SK-N-MC (cell line): ENCODE measurements at regions not wholly inside any gene's neighbourhood (a gene's known extent, or its start where the extent isn't known, plus 50 kb on each side); places are given as distances from the start of the nearest gene placed in this dataset.

Experiments used
- DNase-seq: peaks from one replicate; pipeline ENCODE4 v3.0.0-alpha.2; 2011; ENCODE audit warnings: low read depth, low spot score
- H3K27ac ChIP-seq: fragments of 200-600 bp; sonication (generic); 2 replicates; pipeline ENCODE4 v1.5.1; 2016; ENCODE audit warnings: mixed run types
- H3K36me3 ChIP-seq: fragments of 200-600 bp; sonication (generic); 2 replicates; pipeline ENCODE4 v1.6.1; 2017; ENCODE audit warnings: antibody characterized with exemption, low read length, mixed read lengths; ENCODE audit not compliant: insufficient read depth
- H3K4me3 ChIP-seq: fragments of 200-600 bp; sonication (generic); 2 replicates; pipeline ENCODE4 v1.5.1; 2016
- H3K9ac ChIP-seq: fragments of 200-600 bp; sonication (generic); 2 replicates; pipeline ENCODE4 v1.8.0; 2017; ENCODE audit warnings: mixed run types, mixed read lengths; ENCODE audit not compliant: insufficient read length
- H3K9me3 ChIP-seq: fragments of 200-600 bp; sonication (generic); 2 replicates; pipeline ENCODE4 v1.6.1; 2017; ENCODE audit warnings: low read depth, mild to moderate bottlenecking, antibody characterized with exemption, low read length, moderate library complexity, mixed read lengths
- EZH2 ChIP-seq: fragments of 200-600 bp; sonication (generic); IDR thresholded peaks from one replicate; pipeline ENCODE4 v1.6.1; 2017; ENCODE audit warnings: antibody characterized with exemption
- FOXP2 ChIP-seq: optimal IDR thresholded peaks from 2 replicates; pipeline ENCODE3; 2011; ENCODE audit warnings: mild to moderate bottlenecking, moderate library complexity; ENCODE audit not compliant: insufficient read depth; ENCODE audit errors: extremely low read length, control extremely low read depth
- POLR2AphosphoS5 ChIP-seq: IDR thresholded peaks from 2 replicates; pipeline ENCODE4 v1.6.1; 2012; ENCODE audit warnings: mild to moderate bottlenecking, low read depth, low read length, borderline replicate concordance

DNA sequence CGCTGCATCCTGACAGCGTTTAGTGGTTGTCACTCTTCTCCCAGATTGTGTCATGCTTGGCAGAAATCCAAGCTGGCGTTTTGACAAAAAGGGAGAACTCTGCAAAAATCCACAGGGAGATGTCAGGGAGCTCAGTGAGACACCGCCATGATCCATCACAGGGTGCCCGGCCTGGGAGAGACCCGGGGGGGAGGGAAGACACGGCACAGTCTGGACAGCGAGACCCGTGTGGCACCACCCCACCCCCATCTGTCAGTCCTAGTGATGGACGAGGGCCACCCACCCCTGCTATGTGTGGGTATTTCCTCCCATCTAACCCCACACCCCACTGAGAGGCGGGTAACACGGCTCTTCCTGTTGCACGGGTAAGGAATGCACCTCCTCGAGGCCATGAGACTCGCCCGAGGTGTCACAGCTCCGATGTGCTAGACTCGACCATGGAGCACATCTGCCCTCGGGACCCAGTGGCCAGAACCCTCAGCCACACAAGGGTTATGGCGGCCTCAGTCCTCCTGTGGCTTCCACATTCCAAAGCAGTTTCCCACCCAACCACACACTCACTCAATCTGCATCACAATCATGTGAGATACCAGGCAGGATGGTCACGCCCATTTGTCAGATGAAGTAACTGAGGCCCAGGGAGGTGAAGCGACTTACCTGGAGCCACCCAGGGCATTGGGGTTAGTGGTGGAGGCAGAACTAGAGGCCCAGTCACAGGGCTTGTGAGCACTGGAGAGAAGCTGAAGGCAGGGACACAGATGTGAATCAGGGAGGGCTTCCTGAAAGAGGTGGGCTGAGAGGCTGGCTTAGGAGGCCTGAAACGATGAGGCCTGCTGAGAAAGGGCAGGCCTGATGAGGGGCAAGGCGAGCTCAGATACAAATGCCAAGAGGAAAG lies 688.5 kb downstream of the MATN1 start:
- no peak overlapping the region for H3K9ac ChIP-seq
- no peaks in the 10 kb centered on the region for H3K36me3 ChIP-seq
- TF ChIP-seq FOXP2 (no peak), POLR2AphosphoS5 (no peak), EZH2 (no peak)
- H3K9me3 ChIP-seq: no peaks in the 10 kb centered on the region
- H3K27ac ChIP-seq: no peak overlapping the region
- no peak overlapping the region for H3K4me3 ChIP-seq
- no peak for DNase-seq

DNA sequence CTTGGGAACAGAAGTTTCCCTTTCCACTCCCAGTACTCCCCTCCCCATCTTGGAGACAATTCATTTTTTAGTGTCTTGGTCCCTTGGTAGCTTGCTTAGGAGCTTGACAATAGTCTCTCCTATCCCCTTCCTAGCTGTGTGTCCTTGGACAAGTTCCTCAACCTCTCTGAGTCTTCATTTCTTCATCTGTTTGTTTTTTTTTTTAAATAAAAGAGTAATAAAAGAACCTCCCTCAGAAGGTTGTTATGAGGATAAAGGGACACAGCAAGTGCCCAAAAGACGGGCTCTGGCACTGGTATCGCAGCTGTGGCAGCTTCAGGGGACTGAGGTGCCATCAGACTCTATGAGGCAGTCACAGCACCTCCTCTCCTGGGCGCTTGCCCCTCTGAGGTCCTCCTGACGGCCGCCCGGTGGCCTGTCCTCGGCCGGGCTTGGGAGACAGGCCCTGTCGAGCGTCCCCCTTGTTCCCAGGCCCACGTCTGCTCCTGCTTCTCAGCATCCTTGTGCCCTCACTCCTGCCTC lies 689.2 kb downstream of the MATN1 start:
- H3K9me3 ChIP-seq: no peaks in the 10 kb centered on the region
- no peak for DNase-seq
- no peak overlapping the region for H3K9ac ChIP-seq
- no peak overlapping the region for H3K4me3 ChIP-seq
- no peak for TF ChIP-seq POLR2AphosphoS5
- no peak for TF ChIP-seq EZH2
- no peak for TF ChIP-seq FOXP2
- H3K36me3 ChIP-seq: no peaks in the 10 kb centered on the region
- H3K27ac ChIP-seq: no peak overlapping the region

- TF ChIP-seq EZH2 (no peak), FOXP2 (no peak), POLR2AphosphoS5 (no peak)
Observed at GRCh38 chr1:30033256-30034104, 689.9 kb downstream of the MATN1 start.

GRCh38 chr1:30032302-30032701 lies 691.1 kb downstream of the MATN1 start:
- no peaks in the 10 kb centered on the region for H3K9me3 ChIP-seq
- no peak overlapping the region for H3K9ac ChIP-seq
- H3K36me3 ChIP-seq: no peaks in the 10 kb centered on the region
- no peak overlapping the region for H3K27ac ChIP-seq
- no peak overlapping the region for H3K4me3 ChIP-seq
- TF ChIP-seq FOXP2 (no peak), POLR2AphosphoS5 (no peak), EZH2 (no peak)
- no peak for DNase-seq

More at GRCh38 chr1:30033256-30034104, 689.9 kb downstream of the MATN1 start:
- no peak overlapping the region for H3K27ac ChIP-seq
- no peaks in the 10 kb centered on the region for H3K9me3 ChIP-seq
- no peak overlapping the region for H3K9ac ChIP-seq
- H3K36me3 ChIP-seq: no peaks in the 10 kb centered on the region
- DNase-seq: no peak
- H3K4me3 ChIP-seq: no peak overlapping the region

DNA sequence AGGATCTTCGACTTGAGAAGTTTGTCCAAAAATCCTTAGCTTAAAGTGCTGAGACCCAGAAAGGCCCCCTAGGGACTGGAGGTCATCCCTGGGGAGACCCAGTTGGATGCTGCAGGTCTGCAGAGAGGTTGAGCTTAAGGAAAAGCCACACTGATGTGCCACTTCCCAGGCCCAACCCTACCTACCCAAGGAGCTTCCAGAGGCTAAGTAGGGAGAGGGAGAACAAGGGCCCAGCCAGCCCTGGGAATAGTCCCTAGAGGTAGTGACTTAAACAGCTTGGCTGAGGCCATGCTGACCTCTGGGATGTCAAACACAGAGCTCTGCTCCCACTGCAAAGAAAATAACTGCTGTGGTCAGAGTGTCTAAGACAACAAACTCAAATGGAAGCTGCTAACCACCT lies 693.7 kb downstream of the MATN1 start:
- H3K9me3 ChIP-seq: no peaks in the 10 kb centered on the region
- no peak for DNase-seq
- no peak overlapping the region for H3K27ac ChIP-seq
- no peak overlapping the region for H3K4me3 ChIP-seq
- H3K36me3 ChIP-seq: no peaks in the 10 kb centered on the region
- TF ChIP-seq FOXP2: no peak
- TF ChIP-seq POLR2AphosphoS5: no peak
- TF ChIP-seq EZH2: no peak
- H3K9ac ChIP-seq: no peak overlapping the region

GRCh38 chr1:30028939-30029338 lies 694.4 kb downstream of the MATN1 start:
- no peaks in the 10 kb centered on the region for H3K36me3 ChIP-seq
- no peak overlapping the region for H3K4me3 ChIP-seq
- TF ChIP-seq EZH2 (no peak), FOXP2 (no peak), POLR2AphosphoS5 (no peak)
- H3K9me3 ChIP-seq: no peaks in the 10 kb centered on the region
- H3K9ac ChIP-seq: no peak overlapping the region
- no peak for DNase-seq
- no peak overlapping the region for H3K27ac ChIP-seq

- no peak overlapping the region for H3K9ac ChIP-seq
- H3K36me3 ChIP-seq: no peaks in the 10 kb centered on the region
- DNase-seq: no peak
- H3K27ac ChIP-seq: no peak overlapping the region
- no peak for TF ChIP-seq EZH2
- no peak for TF ChIP-seq POLR2AphosphoS5
- TF ChIP-seq FOXP2: no peak
- H3K4me3 ChIP-seq: no peak overlapping the region
- no peaks in the 10 kb centered on the region for H3K9me3 ChIP-seq
Observed at GRCh38 chr1:30028283-30028682, 695.1 kb downstream of the MATN1 start.

- DNase-seq: no peak
- TF ChIP-seq POLR2AphosphoS5 (no peak), FOXP2 (no peak), EZH2 (no peak)
- Histone ChIP-seq H3K4me3 (no peak overlapping the region), H3K9me3 (no peaks in the 10 kb centered on the region), H3K9ac (no peak overlapping the region), H3K36me3 (no peaks in the 10 kb centered on the region), H3K27ac (no peak overlapping the region)
Observed at GRCh38 chr1:30027247-30027646, 696.1 kb downstream of the MATN1 start.
